NT2/D1 (cell line): ENCODE measurements at regions not wholly inside any gene's neighbourhood (a gene's known extent, or its start where the extent isn't known, plus 50 kb on each side); places are given as distances from the start of the nearest gene placed in this dataset.

Experiments
- SUZ12 ChIP-seq: IDR thresholded peaks from 2 replicates; pipeline ENCODE4 v1.6.1; 2011; ENCODE audit not compliant: insufficient read length, insufficient read depth; ENCODE audit errors: extremely low read depth
- YY1 ChIP-seq: IDR thresholded peaks from 2 replicates; pipeline ENCODE4 v1.6.1; 2011; ENCODE audit not compliant: insufficient read length, insufficient read depth
- ZNF274 ChIP-seq: IDR thresholded peaks from 2 replicates; pipeline ENCODE4 v1.6.1; 2011; ENCODE audit warnings: mild to moderate bottlenecking, low read depth, low read length

DNA sequence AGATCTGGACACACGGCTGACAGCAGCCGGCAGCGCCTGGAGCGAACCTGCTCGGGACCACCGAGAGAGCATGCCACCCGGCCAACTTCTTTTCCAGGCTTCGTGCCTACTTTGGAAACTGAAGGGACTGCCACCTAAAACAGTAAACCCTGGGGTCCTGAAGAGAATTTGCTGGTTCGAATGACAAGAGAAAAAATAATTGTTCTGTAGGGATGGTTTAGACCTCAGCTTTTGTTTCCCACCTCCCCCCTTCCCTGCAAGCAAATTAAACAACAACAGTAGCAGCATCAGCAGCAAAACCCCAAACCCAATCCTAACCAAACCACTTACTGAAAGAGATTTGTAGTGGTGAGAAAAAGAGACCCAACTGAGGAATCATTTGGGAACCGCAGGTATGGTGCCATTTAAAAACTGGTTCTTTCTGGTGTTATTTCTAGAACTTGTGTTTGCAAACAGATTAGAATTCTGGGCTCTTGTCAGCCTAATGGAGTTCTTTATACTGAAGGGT lies 105.6 kb downstream of the LEPR start:
- TF ChIP-seq YY1 (no peak), SUZ12 (no peak), ZNF274 (no peak)
